ENCODE measurements at regions not wholly inside any gene's neighbourhood (a gene's known extent, or its start where the extent isn't known, plus 50 kb on each side); places are given as distances from the start of the nearest gene placed in this dataset.

DNA sequence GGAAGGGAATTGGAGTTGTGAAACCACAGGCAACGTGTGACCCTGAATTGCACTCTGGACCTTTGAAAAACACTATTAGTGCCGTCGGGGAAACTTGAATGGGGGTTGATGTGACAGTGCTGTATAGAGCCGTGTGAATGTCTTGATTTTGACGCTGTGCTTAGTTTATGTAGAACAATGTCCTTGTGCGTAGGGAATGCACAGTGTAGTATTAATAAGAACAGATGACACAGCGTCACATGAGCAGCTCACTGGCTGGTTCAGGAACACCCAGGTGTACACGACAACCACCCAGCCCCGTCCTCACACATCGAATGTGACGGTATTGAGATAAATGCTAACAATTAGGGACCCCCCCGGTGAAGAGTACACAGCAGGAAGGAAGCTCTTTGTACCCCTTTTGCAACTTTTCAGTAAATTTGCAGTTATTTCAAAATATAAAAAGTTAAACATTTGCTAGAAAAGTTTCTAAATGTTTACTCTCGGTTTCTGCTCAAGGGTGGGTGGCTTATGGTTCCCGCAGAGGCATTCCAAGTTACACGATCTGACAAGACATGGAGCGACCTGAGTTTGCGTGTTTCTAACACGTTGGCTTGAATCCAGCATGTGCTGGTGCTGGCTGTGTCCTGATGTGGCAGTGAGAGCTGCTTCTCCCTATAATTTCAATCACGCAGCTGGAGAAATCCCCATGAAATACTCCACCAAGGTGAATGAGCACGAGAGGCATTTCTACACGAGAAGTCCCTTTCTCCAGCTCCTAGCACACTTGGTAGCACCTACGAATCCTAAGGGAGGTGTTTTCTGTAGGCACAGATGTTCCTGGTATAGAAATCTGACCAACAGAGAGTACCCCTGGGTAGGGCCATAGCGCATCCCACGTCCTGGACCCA is 208.0 kb upstream of the EXOC2 start:
- H3K4me1 Mint-ChIP-seq = no peaks in the 10 kb centered on the region
- TF ChIP-seq, protein P1, sequence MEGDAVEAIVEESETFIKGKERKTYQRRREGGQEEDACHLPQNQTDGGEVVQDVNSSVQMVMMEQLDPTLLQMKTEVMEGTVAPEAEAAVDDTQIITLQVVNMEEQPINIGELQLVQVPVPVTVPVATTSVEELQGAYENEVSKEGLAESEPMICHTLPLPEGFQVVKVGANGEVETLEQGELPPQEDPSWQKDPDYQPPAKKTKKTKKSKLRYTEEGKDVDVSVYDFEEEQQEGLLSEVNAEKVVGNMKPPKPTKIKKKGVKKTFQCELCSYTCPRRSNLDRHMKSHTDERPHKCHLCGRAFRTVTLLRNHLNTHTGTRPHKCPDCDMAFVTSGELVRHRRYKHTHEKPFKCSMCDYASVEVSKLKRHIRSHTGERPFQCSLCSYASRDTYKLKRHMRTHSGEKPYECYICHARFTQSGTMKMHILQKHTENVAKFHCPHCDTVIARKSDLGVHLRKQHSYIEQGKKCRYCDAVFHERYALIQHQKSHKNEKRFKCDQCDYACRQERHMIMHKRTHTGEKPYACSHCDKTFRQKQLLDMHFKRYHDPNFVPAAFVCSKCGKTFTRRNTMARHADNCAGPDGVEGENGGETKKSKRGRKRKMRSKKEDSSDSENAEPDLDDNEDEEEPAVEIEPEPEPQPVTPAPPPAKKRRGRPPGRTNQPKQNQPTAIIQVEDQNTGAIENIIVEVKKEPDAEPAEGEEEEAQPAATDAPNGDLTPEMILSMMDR (conservative IDR thresholded peaks at IDR 0.05) = no peak
- no peaks in the 10 kb centered on the region for H3K9me3 Mint-ChIP-seq
- H3K27me3 Mint-ChIP-seq (ENCODE audit: low read depth) = peaks cover 13% of the 10 kb centered on the region
- no peak for DNase-seq (ENCODE audit: low read depth, low spot score)
- no peak overlapping the region for H3K27ac Mint-ChIP-seq (ENCODE audit: unreplicated experiment)
- H3K4me3 Mint-ChIP-seq = no peak overlapping the region
- H3K36me3 Mint-ChIP-seq (ENCODE audit: low read depth) = no peaks in the 10 kb centered on the region

DNA sequence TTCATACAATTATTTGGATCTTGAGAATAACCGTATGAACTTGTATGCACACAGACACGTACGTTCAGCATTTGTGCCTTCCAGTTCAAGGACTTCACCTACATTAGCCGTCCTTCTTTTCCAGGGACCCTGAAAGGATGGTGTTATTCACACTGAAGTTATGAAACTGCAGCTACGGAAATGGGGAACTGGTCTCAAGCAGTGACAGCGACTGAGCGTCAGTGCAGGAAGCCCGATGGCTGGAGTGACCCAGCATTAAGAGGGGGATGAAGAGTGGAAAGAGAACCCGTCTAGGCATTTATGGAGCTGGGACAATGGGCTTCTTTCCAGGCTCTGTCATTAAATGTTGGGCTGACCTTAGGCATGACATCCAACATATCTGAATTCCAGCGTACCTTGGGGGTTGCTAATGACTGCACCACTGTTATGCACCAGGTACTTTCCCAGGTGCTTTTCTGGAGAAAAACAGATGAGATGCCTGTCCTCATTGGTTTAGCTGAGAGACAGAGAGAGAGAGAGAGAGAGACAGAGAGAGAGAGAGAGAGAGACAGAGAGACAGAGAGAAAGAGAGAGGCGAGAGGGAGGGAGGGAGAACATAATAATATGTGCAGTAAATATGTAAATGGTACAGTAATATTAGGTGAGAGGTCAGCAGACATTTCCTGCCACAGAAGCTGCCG is 204.7 kb upstream of the EXOC2 start:
- Mint-ChIP-seq H3K9me3 (no peaks in the 10 kb centered on the region), H3K36me3 (ENCODE audit: low read depth) (no peaks in the 10 kb centered on the region), H3K27ac (ENCODE audit: unreplicated experiment) (peak overlapping the region; percentile 57), H3K4me3 (no peak overlapping the region), H3K4me1 (no peaks in the 10 kb centered on the region), H3K27me3 (ENCODE audit: low read depth) (peaks cover 13% of the 10 kb centered on the region)
- no peak for DNase-seq (ENCODE audit: low read depth, low spot score)
- TF ChIP-seq, protein P1 (conservative IDR thresholded peaks at IDR 0.05) = no peak

DNA sequence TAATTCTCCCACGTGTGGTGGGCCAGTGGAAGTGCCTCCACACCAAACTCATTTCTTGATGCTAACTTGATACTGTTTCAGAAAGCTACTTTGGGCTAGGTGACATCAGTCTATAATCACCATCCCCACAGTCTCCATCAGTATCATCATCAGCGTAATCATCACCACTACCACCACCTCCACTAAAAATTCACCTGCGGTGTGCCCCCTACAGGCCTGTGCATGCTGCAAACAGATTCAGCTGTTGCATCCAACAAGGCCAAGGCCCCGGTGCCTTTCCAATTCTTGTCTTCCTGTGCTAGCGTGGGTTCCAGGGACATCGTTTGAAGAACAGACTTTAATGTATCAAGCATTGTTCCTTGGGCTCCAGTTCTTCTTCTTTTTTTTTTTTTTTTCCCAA is 201.3 kb upstream of the EXOC2 start:
- H3K27ac Mint-ChIP-seq (ENCODE audit: unreplicated experiment) = no peak overlapping the region

DNA sequence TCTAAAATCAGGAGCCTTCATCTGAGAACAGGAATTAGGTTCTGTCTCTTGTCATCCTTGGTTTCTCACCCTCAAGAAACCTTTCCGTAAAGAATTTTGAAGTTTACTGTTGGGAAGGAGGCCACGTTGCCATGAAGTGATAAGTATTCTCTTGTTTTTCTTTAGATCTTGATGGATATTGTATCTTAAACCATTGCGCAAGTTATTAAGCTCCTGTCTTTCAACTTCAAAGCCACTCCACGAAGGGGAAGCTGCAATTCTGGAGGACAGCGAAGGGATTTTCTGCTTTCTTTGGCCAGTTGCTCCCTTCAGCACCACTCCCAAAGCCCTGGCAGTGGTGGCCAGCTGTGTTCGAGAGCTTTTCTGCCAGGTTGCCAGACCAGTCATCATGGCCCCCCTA is 198.1 kb upstream of the EXOC2 start:
- Mint-ChIP-seq H3K27me3 (ENCODE audit: low read depth) (no peaks in the 10 kb centered on the region), H3K4me3 (no peak overlapping the region), H3K9me3 (no peaks in the 10 kb centered on the region), H3K36me3 (ENCODE audit: low read depth) (no peaks in the 10 kb centered on the region), H3K27ac (ENCODE audit: unreplicated experiment) (no peak overlapping the region), H3K4me1 (no peaks in the 10 kb centered on the region)
- DNase-seq (ENCODE audit: low read depth, low spot score) = no peak
- TF ChIP-seq, protein P1 (conservative IDR thresholded peaks at IDR 0.05) = no peak

More for the DNA sequence above, 201.3 kb upstream of the EXOC2 start:
- Mint-ChIP-seq H3K9me3 (no peaks in the 10 kb centered on the region), H3K27me3 (ENCODE audit: low read depth) (peaks cover 13% of the 10 kb centered on the region), H3K36me3 (ENCODE audit: low read depth) (no peaks in the 10 kb centered on the region), H3K4me3 (no peak overlapping the region), H3K4me1 (no peaks in the 10 kb centered on the region)
- DNase-seq (ENCODE audit: low read depth, low spot score) = no peak
- TF ChIP-seq, protein P1 (conservative IDR thresholded peaks at IDR 0.05) = no peak

DNA sequence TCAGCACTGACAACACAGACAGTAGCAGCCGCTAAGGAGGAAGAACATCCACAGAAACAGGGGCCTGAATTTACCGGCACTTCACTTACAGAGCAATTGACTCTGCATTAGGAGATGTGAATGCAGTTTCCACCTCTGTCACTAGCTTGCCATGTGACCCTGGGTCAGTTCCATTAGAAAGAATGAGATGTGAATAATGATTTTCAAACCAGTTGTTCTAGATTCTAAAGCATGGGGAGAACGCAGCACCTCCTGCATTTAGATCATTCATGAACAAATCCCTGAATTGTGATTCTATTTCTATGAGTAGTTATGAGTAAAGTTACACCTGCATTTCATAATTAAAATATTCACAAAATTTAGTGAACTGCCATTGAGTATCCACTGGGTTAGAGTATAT is 197.3 kb upstream of the EXOC2 start:
- H3K36me3 Mint-ChIP-seq (ENCODE audit: low read depth) = no peaks in the 10 kb centered on the region

More for the DNA sequence above, 197.3 kb upstream of the EXOC2 start:
- Mint-ChIP-seq H3K9me3 (no peaks in the 10 kb centered on the region), H3K27ac (ENCODE audit: unreplicated experiment) (peak overlapping the region; percentile 71), H3K4me1 (no peaks in the 10 kb centered on the region), H3K4me3 (no peak overlapping the region), H3K27me3 (ENCODE audit: low read depth) (no peaks in the 10 kb centered on the region)
- DNase-seq (ENCODE audit: low read depth, low spot score) = no peak
- TF ChIP-seq, protein P1 (conservative IDR thresholded peaks at IDR 0.05) = no peak
